Epithelial cell of proximal tubule (primary cell): ENCODE measurements at regions not wholly inside any gene's neighbourhood (a gene's known extent, or its start where the extent isn't known, plus 50 kb on each side); places are given as distances from the start of the nearest gene placed in this dataset.

ENCODE experiments used
- DNase-seq: peaks from one replicate; pipeline ENCODE4 v3.0.0-alpha.2; 2011; ENCODE audit warnings: low read depth
- H3K4me3 ChIP-seq: 2 replicates; pipeline ENCODE4 v1.5.1; 2011; ENCODE audit warnings: low read depth, mild to moderate bottlenecking, low read length
- TF ChIP-seq, protein P1 (sequence below): conservative IDR thresholded peaks from 2 replicates; pipeline ENCODE4 v1.5.1; 2012; ENCODE audit warnings: low read depth, mild to moderate bottlenecking, low read length

DNA sequence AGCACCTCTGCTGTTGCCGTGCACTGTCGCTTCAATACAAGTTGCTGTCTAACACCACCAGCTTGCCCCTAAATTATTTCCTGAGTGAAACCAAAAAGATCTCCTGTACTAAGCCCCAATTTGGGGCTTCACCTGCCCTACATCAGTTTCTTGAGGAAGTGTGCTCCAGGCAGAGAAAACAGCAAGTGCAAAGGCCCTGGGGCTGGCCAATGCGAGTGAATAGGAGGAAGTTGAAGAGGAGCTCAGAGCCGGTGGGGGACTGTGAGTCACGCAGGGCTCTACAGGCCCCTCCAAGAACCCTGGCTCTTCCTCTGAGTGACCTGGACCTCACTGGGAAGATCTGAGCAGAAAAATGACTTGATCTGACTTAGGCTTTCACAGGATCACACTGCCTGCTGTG lies 117.2 kb downstream of the IPO8 start:
- TF ChIP-seq, protein P1, sequence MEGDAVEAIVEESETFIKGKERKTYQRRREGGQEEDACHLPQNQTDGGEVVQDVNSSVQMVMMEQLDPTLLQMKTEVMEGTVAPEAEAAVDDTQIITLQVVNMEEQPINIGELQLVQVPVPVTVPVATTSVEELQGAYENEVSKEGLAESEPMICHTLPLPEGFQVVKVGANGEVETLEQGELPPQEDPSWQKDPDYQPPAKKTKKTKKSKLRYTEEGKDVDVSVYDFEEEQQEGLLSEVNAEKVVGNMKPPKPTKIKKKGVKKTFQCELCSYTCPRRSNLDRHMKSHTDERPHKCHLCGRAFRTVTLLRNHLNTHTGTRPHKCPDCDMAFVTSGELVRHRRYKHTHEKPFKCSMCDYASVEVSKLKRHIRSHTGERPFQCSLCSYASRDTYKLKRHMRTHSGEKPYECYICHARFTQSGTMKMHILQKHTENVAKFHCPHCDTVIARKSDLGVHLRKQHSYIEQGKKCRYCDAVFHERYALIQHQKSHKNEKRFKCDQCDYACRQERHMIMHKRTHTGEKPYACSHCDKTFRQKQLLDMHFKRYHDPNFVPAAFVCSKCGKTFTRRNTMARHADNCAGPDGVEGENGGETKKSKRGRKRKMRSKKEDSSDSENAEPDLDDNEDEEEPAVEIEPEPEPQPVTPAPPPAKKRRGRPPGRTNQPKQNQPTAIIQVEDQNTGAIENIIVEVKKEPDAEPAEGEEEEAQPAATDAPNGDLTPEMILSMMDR: no peak
- H3K4me3 ChIP-seq: no peak overlapping the region
- DNase-seq: no peak

DNA sequence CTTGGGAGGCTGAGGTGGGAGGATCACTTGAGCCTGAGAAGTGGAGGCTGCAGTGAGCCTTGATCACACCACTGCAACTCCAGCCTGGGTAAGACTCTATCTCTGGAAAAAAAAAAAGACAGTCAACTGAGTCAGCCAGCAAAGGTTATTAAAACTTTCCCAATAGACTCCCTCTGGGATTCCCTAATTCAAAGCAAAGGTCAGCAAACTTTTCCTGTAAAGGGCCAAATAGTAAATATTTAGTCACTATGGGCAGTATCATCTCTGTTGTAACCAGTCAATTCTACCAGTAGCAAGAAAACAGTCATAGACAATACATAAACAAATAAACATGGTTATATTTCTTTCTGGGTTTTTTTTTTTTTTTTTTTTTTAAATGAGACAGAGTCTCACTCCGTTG lies 122.5 kb downstream of the IPO8 start:
- TF ChIP-seq, protein P1: no peak
- H3K4me3 ChIP-seq: no peak overlapping the region
- DNase-seq: no peak

DNA sequence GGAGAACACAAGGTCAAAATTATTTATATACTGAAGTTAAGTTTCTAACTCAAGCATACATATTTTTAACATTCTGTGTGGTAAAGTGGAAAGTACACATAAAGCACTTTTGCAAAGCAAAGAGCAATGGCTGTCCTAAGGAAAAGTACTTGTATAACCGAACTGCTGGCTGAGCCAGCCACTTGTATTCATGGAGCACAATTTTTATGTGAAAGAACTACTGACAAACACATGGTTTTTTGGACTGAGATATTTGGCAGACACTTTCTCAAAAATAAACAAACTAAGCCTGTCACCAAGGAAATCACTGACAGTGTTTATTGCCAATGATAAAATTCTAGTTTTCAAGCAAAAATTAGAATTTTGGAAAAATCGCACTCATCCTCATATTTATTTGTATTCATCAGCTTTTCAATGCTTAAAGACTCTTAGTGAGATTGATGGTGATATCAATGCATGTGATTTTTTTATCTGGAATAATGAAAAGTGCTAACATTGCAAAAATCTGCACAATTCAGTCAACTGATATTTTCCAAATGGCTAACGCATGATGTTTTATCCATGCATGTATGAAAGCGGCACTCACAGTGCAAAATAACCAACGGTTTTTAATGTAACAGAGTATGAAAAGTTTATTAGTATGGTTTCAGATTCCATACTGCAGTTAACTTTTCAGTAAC lies 125.3 kb downstream of the IPO8 start:
- no peak for DNase-seq
- no peak overlapping the region for H3K4me3 ChIP-seq
- TF ChIP-seq, protein P1: no peak

DNA sequence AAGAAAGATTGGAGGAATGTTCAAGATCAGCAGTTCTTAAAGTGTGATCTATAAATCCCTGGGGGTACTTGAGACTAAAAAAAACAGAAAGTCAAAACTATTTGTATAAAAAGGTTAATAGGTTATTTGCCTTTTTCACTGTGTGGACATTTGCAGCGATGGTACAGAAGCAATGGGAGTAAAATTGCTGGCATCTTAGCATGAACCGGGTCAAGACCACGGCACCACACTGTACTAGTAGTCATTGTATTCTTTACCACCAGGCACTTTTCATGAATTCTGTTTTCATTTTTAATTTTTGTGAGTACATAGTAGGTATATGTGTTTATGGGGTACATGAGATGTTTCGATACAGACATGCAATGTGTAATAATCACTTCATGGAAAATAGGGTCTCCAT lies 126.2 kb downstream of the IPO8 start:
- TF ChIP-seq, protein P1: no peak
- DNase-seq: no peak

DNA sequence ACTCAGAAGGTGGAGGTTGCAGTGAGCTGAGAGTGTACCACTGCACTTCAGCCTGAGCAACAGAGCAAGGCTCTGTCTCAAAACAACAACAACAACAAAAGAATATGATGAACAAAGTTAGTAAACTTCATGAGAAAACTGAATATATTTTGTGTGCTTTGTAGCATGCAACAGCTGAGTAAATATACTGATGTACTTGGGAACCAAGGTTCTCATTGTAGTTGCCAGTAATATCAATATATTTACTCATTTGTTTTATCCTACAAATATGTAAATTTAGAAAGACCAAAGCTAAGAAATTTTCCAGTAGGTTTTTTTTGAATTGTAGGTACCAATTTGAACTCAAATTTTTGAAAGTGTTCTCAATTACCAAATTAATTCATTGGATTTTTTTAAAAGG lies 127.2 kb downstream of the IPO8 start:
- TF ChIP-seq, protein P1: no peak
- DNase-seq: no peak
- no peak overlapping the region for H3K4me3 ChIP-seq

More for the DNA sequence above, 126.2 kb downstream of the IPO8 start:
- no peak overlapping the region for H3K4me3 ChIP-seq

DNA sequence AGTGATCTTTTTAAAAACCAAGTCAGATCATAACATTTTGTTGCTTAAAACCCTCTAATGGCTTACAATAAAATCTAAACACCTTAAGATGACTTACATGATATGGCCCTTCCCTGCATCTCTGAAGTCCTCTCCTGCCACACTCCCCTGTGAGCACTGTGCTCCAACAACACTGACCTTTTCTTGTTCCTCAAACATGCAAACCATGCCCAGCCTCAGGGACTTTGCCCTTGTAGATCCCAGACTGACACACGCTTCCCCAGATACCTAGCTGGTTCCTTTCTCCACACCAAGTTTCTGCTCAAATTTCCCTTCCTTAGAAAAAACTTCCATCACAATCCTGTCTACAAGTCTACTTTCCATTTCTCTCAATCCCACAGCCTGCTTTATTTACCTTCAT lies 128.6 kb downstream of the IPO8 start:
- TF ChIP-seq, protein P1: no peak
- DNase-seq: no peak
- no peak overlapping the region for H3K4me3 ChIP-seq

DNA sequence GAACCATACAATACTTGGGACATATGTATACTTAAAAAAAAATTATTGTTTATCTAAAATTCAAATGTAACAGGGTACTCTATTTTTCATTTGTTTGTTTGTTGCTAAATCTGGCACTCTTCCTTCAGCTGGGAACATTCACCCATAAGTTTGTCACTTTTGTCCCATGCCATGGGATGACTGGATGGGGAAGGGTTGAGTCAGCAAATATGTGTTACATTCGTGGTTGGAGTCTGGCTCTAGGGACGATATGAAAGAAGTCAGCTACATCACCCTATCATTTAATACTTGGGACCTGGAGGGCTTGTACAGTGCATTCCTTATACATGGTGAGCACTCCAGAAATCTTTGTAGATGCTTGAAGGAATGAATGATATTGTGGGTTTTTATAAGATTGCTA lies 131.3 kb downstream of the IPO8 start:
- no peak overlapping the region for H3K4me3 ChIP-seq
- no peak for DNase-seq
- TF ChIP-seq, protein P1: no peak
